ENCODE measurements at regions not wholly inside any gene's neighbourhood (a gene's known extent, or its start where the extent isn't known, plus 50 kb on each side); places are given as distances from the start of the nearest gene placed in this dataset.

GRCh38 chrX:68995780-68996551 is 167.1 kb downstream of the EFNB1 start:
- no peak for TF ChIP-seq CTCF (IDR thresholded peaks at IDR 0.05; ENCODE audit: insufficient read depth, low read depth, low read length)
- peak; percentile 58 for DNase-seq (ENCODE audit: low read depth)
- no peak overlapping the region for H3K4me3 ChIP-seq (ENCODE audit: low read depth, low read length)

GRCh38 chrX:68995386-68995779 is 166.6 kb downstream of the EFNB1 start:
- no peak overlapping the region for H3K4me3 ChIP-seq (ENCODE audit: low read depth, low read length)
- no peak for TF ChIP-seq CTCF (IDR thresholded peaks at IDR 0.05; ENCODE audit: insufficient read depth, low read depth, low read length)
- DNase-seq (ENCODE audit: low read depth) = no peak

- H3K4me3 ChIP-seq (ENCODE audit: low read depth, low read length) = no peak overlapping the region
- no peak for TF ChIP-seq CTCF (IDR thresholded peaks at IDR 0.05; ENCODE audit: insufficient read depth, low read depth, low read length)
- DNase-seq (ENCODE audit: low read depth) = no peak
These were observed 166.1 kb downstream of the EFNB1 start for GRCh38 chrX:68994891-68995255.

- TF ChIP-seq CTCF (IDR thresholded peaks at IDR 0.05; ENCODE audit: insufficient read depth, low read depth, low read length) = no peak
- no peak for DNase-seq (ENCODE audit: low read depth)
These were observed 165.5 kb downstream of the EFNB1 start for GRCh38 chrX:68994135-68994890.

GRCh38 chrX:68992821-68993397 is 164.1 kb downstream of the EFNB1 start:
- no peak overlapping the region for H3K4me3 ChIP-seq (ENCODE audit: low read depth, low read length)
- DNase-seq (ENCODE audit: low read depth) = no peak
- TF ChIP-seq CTCF (IDR thresholded peaks at IDR 0.05; ENCODE audit: insufficient read depth, low read depth, low read length) = no peak

More at GRCh38 chrX:68994135-68994890, 165.5 kb downstream of the EFNB1 start:
- H3K4me3 ChIP-seq (ENCODE audit: low read depth, low read length) = no peak overlapping the region

- no peak overlapping the region for H3K4me3 ChIP-seq (ENCODE audit: low read depth, low read length)
- TF ChIP-seq CTCF (IDR thresholded peaks at IDR 0.05; ENCODE audit: insufficient read depth, low read depth, low read length) = no peak
- DNase-seq (ENCODE audit: low read depth) = no peak
These were observed 163.0 kb downstream of the EFNB1 start for GRCh38 chrX:68991691-68992345.

Measured in fibroblast of villous mesenchyme (primary cell).